Muscle layer of colon (tissue), 2 donors: ENCODE measurements at regions not wholly inside any gene's neighbourhood (a gene's known extent, or its start where the extent isn't known, plus 50 kb on each side); places are given as distances from the start of the nearest gene placed in this dataset.

Experiments used
- H3K27ac ChIP-seq: one replicate; pipeline ENCODE4 v1.7.0; 2013; ENCODE audit warnings: low read depth, mild to moderate bottlenecking, low read length, moderate library complexity
- H3K27me3 ChIP-seq, 2 donors: one replicate each; pipeline ENCODE4 v1.7.0; 2013; ENCODE audit warnings: low read length in 2 of 2, mild to moderate bottlenecking in 2 of 2; ENCODE audit not compliant: insufficient read depth in 2 of 2, control insufficient read depth in 1 of 2
- H3K36me3 ChIP-seq: one replicate; pipeline ENCODE4 v1.7.0; 2013; ENCODE audit warnings: mild to moderate bottlenecking, low read length; ENCODE audit not compliant: insufficient read depth
- H3K4me1 ChIP-seq: one replicate; pipeline ENCODE4 v1.7.0; 2013; ENCODE audit warnings: mild to moderate bottlenecking, low read length; ENCODE audit not compliant: insufficient read depth
- H3K4me3 ChIP-seq, 2 donors: one replicate each; pipeline ENCODE4 v1.7.0; 2013; ENCODE audit warnings: low read length in 2 of 2, low read depth in 1 of 2, mild to moderate bottlenecking in 1 of 2, moderate library complexity in 1 of 2
- H3K9ac ChIP-seq: one replicate; pipeline ENCODE4 v1.7.0; 2013; ENCODE audit warnings: low read length
- H3K9me3 ChIP-seq: one replicate; pipeline ENCODE4 v1.7.0; 2013; ENCODE audit warnings: mild to moderate bottlenecking, low read length
- donor health status: abdominal sarcoma.
- donor health status: Adenocarcinoma of cecum.

DNA sequence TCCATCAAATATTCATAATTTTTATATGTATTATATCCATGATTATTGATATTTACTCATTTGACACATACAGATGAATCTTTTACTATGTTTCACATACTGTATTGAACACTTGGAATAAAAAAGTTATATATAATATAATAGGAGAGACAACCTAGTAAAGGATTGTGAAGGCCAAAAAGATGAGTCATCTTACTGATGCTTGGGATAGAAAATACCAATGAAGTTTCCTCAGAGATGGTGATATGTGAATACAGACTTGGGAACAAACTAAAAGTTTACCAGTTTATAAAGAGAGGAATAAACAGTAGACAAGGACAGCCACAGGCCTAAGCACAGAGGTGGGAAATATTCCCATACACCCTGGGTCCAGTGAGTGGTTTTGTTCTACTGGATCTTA is 743.9 kb upstream of the FLRT2 start:
- no peaks in the 10 kb centered on the region for H3K4me1 ChIP-seq
- H3K27me3 ChIP-seq: no peaks in the 10 kb centered on the region
- H3K9me3 ChIP-seq: no peaks in the 10 kb centered on the region
- H3K27ac ChIP-seq: no peak overlapping the region
- H3K4me3 ChIP-seq: no peak overlapping the region
- no peaks in the 10 kb centered on the region for H3K36me3 ChIP-seq
- no peak overlapping the region for H3K9ac ChIP-seq

DNA sequence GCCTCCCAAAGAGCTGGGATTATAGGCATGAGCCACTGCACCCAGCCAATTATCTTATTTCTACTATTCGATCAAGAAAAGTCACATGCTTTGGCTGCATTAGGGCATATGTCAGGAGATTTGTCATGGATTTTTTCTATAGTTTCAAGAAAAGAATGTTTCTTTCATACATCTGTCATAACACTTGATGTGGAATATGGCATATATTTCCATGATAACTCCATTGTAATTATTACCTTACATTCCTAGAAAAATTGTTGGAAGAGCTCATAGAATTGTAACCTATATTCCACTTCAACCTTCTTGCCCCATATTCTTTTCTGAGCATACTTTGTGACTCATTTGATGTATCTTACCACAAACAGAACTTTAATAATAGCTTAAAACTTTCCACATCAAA is 740.9 kb upstream of the FLRT2 start:
- Histone ChIP-seq H3K9me3 (no peaks in the 10 kb centered on the region), H3K27me3 (no peaks in the 10 kb centered on the region), H3K36me3 (no peaks in the 10 kb centered on the region), H3K4me1 (no peaks in the 10 kb centered on the region), H3K9ac (no peak overlapping the region), H3K4me3 (no peak overlapping the region), H3K27ac (no peak overlapping the region)

DNA sequence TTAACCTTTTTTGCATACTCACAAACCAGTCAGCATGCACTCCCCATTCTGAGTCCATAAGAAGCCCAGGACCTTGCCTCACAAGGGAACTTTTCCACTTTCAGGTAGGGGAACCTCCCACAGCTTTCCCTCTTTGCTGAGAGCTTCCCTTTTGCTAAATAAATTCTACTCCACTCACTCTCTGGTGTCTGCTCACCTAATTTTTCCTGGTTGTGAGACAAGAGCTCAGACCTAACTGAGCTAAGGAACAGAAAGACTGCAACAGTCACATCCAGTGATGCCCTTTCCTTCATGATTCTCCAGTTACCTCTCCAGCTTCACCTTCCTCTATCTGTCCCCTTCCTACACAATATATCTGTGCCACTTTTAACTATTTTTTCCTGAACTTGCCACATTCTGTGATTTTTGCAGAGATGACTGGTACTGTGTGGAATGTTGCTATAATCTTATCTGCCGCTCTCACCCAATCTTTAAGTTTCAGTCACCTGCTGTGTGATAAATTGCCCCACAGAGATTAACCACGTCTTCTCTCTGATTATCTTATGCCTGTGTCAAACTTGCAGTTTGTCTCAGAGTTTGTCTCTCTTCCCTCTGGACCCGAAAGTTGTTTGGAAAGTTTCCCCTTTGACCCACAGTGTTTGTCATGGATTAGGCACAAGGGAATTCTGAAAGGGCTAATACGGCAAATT is 737.1 kb upstream of the FLRT2 start:
- Histone ChIP-seq H3K4me3 (no peak overlapping the region), H3K4me1 (no peaks in the 10 kb centered on the region), H3K27ac (no peak overlapping the region), H3K9me3 (no peaks in the 10 kb centered on the region), H3K9ac (no peak overlapping the region), H3K27me3 (no peaks in the 10 kb centered on the region), H3K36me3 (no peaks in the 10 kb centered on the region)

DNA sequence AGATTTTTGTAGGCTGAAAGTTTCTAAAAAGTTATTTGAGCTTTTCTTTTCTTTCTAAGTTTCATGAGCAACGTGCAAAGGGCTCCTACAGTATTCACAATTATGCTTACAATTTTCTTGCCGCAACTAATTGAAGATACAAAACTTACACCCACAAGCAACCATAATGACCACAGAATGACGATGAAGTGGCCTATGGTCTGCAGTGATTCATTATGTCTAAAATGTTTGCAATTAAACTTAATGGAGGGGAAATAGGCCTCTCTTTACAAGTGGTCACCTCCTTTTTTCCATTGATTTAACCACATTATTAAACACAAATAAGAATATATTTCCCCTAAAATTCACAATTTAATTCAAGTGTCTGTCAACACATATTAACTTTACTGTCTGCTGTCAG is 732.6 kb upstream of the FLRT2 start:
- Histone ChIP-seq H3K36me3 (no peaks in the 10 kb centered on the region), H3K9me3 (no peaks in the 10 kb centered on the region), H3K4me1 (no peaks in the 10 kb centered on the region), H3K9ac (no peak overlapping the region), H3K4me3 (no peak overlapping the region), H3K27me3 (no peaks in the 10 kb centered on the region), H3K27ac (no peak overlapping the region)

DNA sequence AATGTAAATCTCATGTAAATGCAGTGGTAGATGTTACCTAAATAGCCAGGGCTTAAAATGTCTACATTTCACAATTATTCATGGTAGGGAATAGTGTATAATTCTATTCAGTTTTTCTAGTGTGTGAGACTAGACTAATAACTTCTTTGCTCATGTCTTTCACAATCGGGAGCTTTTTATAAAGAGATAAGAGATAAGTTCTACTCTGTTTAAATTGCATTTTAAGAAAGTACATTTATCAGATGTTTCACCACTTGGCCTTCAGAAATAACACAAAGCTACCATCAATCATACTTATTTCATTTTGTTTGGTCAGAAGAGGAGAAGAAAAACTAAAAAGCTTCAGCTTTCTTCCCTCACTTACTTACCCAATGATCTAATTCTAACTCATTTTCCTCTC is 725.5 kb upstream of the FLRT2 start:
- Histone ChIP-seq H3K4me3 (no peak overlapping the region), H3K9me3 (no peaks in the 10 kb centered on the region), H3K4me1 (no peaks in the 10 kb centered on the region), H3K27ac (no peak overlapping the region), H3K27me3 (no peaks in the 10 kb centered on the region), H3K36me3 (no peaks in the 10 kb centered on the region), H3K9ac (no peak overlapping the region)

DNA sequence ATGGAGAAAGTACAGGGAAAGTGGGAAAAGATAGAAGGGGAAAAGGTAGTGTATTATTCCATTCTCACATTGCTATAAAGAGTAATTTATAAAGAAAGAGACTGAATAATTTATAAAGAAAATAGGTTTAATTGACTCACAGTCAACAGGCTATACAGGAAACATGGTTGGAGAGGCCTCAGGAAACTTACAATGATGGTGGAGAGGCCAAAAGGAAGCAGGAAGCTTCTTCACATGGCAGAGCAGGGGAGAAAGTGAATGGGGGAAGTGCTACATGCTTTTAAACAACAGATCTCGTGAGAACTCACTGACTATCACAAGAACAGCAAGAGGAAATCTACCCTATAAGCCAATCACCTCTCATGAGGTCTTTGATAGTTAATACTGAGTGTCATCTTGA is 725.0 kb upstream of the FLRT2 start:
- Histone ChIP-seq H3K4me1 (no peaks in the 10 kb centered on the region), H3K9ac (no peak overlapping the region), H3K4me3 (no peak overlapping the region), H3K27ac (no peak overlapping the region), H3K27me3 (no peaks in the 10 kb centered on the region), H3K36me3 (no peaks in the 10 kb centered on the region), H3K9me3 (no peaks in the 10 kb centered on the region)

DNA sequence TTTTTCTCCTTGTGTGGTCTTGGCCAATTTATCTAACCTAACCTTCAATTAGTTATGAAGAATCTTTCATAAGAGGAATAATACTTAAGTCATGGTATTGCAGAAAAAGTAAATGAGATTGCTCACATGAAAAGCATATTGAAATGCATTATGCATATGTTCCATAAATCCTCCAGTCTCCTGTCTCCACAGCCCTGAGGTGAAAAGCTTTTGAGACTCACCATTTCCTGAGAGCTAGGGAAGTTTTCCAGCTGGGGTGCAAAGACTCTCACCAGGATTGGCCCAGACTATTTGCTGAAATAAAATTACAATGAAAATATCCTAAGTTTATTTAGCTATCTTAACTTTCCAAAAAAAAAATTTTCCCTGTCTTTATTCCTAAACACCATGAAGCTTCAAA is 723.8 kb upstream of the FLRT2 start:
- H3K27ac ChIP-seq: no peak overlapping the region

DNA sequence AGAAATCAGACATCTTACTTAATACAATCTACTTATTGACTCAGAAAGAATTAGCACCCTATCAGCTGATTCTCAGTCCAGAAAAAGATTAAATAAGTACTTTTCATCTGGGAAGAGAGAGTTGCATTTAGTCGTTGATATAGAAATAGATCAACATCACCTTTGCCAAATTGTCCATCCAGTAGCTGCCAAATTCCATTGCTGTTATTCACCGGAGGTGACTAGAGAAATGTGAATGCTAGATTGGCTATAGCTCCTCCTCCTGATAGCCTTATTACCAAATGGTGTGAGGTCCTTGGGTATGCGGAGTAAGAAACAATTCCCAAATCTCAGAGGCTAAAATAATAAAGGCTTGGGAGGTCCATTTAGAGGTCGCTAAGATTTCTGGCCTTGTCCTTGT is 723.3 kb upstream of the FLRT2 start:
- H3K27ac ChIP-seq: no peak overlapping the region
- H3K9me3 ChIP-seq: no peaks in the 10 kb centered on the region
- no peak overlapping the region for H3K9ac ChIP-seq
- H3K4me3 ChIP-seq: no peak overlapping the region
- H3K4me1 ChIP-seq: no peaks in the 10 kb centered on the region
- H3K27me3 ChIP-seq: no peaks in the 10 kb centered on the region
- H3K36me3 ChIP-seq: no peaks in the 10 kb centered on the region

More for the DNA sequence above, 723.8 kb upstream of the FLRT2 start:
- H3K4me1 ChIP-seq: no peaks in the 10 kb centered on the region
- H3K27me3 ChIP-seq: no peaks in the 10 kb centered on the region
- H3K9ac ChIP-seq: no peak overlapping the region
- no peaks in the 10 kb centered on the region for H3K36me3 ChIP-seq
- no peak overlapping the region for H3K4me3 ChIP-seq
- H3K9me3 ChIP-seq: no peaks in the 10 kb centered on the region

DNA sequence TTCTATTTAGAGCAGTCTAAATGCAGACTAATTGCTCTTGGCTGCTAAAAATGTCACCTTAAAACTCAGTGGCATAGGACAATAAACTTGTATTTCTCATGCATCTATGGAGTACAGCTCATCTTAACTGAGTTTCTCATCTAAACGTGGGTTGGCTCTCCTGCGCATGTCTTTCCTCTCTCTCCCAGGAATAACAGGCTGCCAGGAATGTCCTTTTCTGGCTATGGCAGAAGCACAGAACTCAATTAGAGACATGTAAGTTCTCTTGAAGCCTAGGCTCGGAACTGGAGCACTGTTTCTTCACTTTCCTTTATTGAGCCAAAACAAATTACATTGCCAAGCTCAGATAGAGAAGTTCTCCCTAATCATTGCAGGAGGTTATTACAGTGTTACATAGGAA is 722.3 kb upstream of the FLRT2 start:
- Histone ChIP-seq H3K9me3 (no peaks in the 10 kb centered on the region), H3K27ac (no peak overlapping the region)

DNA sequence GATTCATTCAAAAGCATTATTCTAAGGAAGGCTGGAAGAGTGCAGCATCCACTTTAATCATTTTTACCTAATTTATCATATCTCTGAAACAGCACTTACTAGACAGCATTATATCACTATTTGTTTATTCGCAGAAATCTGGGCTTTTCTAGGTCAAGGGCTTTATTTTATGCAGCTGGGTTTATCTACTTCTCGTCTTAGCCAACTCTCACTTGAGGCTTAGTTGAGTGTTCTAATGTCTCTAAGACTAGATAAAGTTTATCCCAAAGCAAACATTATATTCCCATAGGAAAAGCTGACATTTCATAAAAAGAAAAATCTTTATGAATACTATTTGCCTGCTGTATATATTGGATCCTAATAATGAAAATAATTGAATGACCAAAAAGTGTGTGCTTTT is 720.8 kb upstream of the FLRT2 start:
- Histone ChIP-seq H3K9me3 (no peaks in the 10 kb centered on the region), H3K36me3 (no peaks in the 10 kb centered on the region), H3K9ac (no peak overlapping the region), H3K4me3 (no peak overlapping the region), H3K27me3 (no peaks in the 10 kb centered on the region), H3K4me1 (no peaks in the 10 kb centered on the region), H3K27ac (no peak overlapping the region)

More for the DNA sequence above, 722.3 kb upstream of the FLRT2 start:
- H3K4me1 ChIP-seq: no peaks in the 10 kb centered on the region
- H3K9ac ChIP-seq: no peak overlapping the region
- H3K36me3 ChIP-seq: no peaks in the 10 kb centered on the region
- no peaks in the 10 kb centered on the region for H3K27me3 ChIP-seq
- no peak overlapping the region for H3K4me3 ChIP-seq

DNA sequence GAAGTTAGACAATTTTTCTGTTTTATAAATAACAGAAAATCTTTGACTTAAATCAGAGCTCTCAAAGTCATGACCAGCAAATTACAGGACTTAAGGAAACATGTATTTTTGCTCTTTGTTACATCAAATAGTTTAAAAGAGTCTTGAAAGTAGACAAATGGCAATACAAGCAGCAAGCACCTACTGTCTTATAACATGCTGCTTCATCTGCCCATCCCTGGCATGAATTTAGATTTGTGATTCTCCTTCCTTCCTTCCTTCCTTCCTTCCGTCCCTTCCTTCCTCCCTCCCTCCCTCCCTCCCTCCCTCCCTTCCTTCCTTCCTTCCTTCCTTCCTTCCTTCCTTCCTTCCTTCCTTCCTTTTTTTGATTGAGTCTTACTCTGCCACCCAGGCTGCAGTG is 715.6 kb upstream of the FLRT2 start:
- Histone ChIP-seq H3K4me3 (no peak overlapping the region), H3K27me3 (no peaks in the 10 kb centered on the region), H3K27ac (no peak overlapping the region), H3K36me3 (no peaks in the 10 kb centered on the region), H3K9me3 (no peaks in the 10 kb centered on the region), H3K4me1 (no peaks in the 10 kb centered on the region), H3K9ac (no peak overlapping the region)

DNA sequence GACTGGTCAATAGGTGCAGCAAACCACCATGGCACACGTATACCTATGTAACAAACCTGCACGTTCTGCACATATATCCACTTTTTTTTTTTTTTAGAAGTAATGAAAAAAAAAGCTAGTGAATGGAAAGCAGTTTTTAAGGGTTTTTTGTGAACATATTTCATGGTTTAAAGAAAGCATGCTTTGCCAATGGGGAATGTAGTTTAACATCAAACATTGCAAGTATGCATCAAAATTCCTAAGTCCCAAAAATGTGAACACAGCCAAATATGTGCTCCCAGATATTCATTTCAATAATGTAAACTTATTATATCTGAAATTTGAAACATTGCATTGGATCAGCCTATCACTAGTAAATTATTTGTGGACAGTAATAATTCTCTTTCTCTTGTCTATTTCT is 710.4 kb upstream of the FLRT2 start:
- Histone ChIP-seq H3K9me3 (no peaks in the 10 kb centered on the region), H3K4me3 (no peak overlapping the region), H3K27ac (no peak overlapping the region), H3K27me3 (no peaks in the 10 kb centered on the region), H3K36me3 (no peaks in the 10 kb centered on the region), H3K9ac (no peak overlapping the region), H3K4me1 (no peaks in the 10 kb centered on the region)
